Natural killer cell treated with Interleukin-12 subunit alpha and Interleukin-12 subunit beta and Interleukin-15 and Interleukin-18, amount 100 ng/mL, for 72 hours (primary cell): ENCODE measurements at regions not wholly inside any gene's neighbourhood (a gene's known extent, or its start where the extent isn't known, plus 50 kb on each side); places are given as distances from the start of the nearest gene placed in this dataset.

Source experiments
- ATAC-seq, 2 donors: fragments of 150-1000 bp; cut with Tn5 transposase in 1 of 2; sonication (Bioruptor Pico), chemical (Tn5 transposase) in 1 of 2; 2 replicates each; pipeline ENCODE4 v1.10.0; 2021
- DNase-seq: peaks from one replicate; pipeline ENCODE4 v3.0.0; 2022; ENCODE audit warnings: low spot score
- H3K27ac Mint-ChIP-seq, 2 donors: 1 replicate in 1 of 2; 2 replicates in 1 of 2; pipeline ENCODE4 v1.8.0; 2022; ENCODE audit warnings: mixed read lengths in 2 of 2, mild to moderate bottlenecking in 1 of 2, moderate library complexity in 1 of 2
- H3K27me3 Mint-ChIP-seq, 2 donors: 1 replicate in 1 of 2; 2 replicates in 1 of 2; pipeline ENCODE4 v1.8.0; 2022; ENCODE audit warnings: mixed read lengths in 2 of 2
- H3K36me3 Mint-ChIP-seq: one replicate; pipeline ENCODE4 v1.8.0; 2022; ENCODE audit warnings: mixed read lengths
- H3K4me1 Mint-ChIP-seq, 2 donors: 1 replicate in 1 of 2; 2 replicates in 1 of 2; pipeline ENCODE4 v1.8.0; 2022; ENCODE audit warnings: low read depth in 2 of 2, mixed read lengths in 2 of 2, mild to moderate bottlenecking in 1 of 2
- H3K4me3 Mint-ChIP-seq: one replicate; pipeline ENCODE4 v1.8.0; 2022; ENCODE audit warnings: mixed read lengths
- H3K9me3 Mint-ChIP-seq: 2 replicates; pipeline ENCODE4 v1.8.0; 2022; ENCODE audit warnings: mixed read lengths

- no peak for DNase-seq
- no peak for ATAC-seq
- H3K9me3 Mint-ChIP-seq, result peaks cover 8% of the 10 kb centered on the region
- no peak overlapping the region for H3K27ac Mint-ChIP-seq
- H3K27me3 Mint-ChIP-seq, result peaks cover 0 to 7% of the 10 kb centered on the region in 2 donors
- H3K36me3 Mint-ChIP-seq, result peaks cover 4% of the 10 kb centered on the region
- H3K4me3 Mint-ChIP-seq, result no peak overlapping the region
- H3K4me1 Mint-ChIP-seq, result no peaks in the 10 kb centered on the region
Observed at GRCh38 chr13:102993348-102993747, 72.9 kb downstream of the SLC10A2 start.

GRCh38 chr13:102984210-102984609 is 82.0 kb downstream of the SLC10A2 start:
- DNase-seq (no peak), ATAC-seq (no peak)
- Mint-ChIP-seq H3K27ac (no peak overlapping the region), H3K36me3 (peaks cover 8% of the 10 kb centered on the region), H3K27me3 (peaks cover 7 to 10% of the 10 kb centered on the region in 2 donors), H3K9me3 (peaks cover 13% of the 10 kb centered on the region), H3K4me3 (no peak overlapping the region), H3K4me1 (peaks cover 0 to 3% of the 10 kb centered on the region in 2 donors)

DNA sequence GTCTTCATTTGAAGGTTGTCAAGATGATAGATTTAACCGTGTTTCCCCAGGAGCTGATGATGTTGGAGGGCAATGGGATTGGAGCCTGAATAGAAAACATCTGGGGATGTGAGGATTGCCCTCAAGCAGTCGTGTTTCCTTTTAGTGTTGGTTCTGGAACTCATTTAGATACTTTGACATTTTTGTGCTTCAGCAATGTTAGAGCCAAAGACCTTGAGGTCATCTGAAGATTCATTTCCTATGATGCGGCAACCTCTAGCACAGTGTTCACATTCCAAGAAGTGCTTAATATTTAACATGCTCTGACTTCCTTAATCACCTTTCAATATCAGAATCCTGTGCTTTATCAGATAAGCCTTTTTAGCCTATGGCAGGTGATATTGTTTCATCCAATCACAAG is 82.7 kb downstream of the SLC10A2 start:
- peaks cover 10% of the 10 kb centered on the region for H3K9me3 Mint-ChIP-seq
- peaks cover 5% of the 10 kb centered on the region for H3K36me3 Mint-ChIP-seq
- peaks cover 0 to 3% of the 10 kb centered on the region in 2 donors for H3K4me1 Mint-ChIP-seq
- H3K4me3 Mint-ChIP-seq, result no peak overlapping the region
- no peak for DNase-seq
- no peak overlapping the region for H3K27ac Mint-ChIP-seq
- ATAC-seq, result no peak
- peaks cover 7 to 10% of the 10 kb centered on the region in 2 donors for H3K27me3 Mint-ChIP-seq

- Mint-ChIP-seq H3K4me3 (no peak overlapping the region), H3K36me3 (no peaks in the 10 kb centered on the region)
- no peak for ATAC-seq
Observed at GRCh38 chr13:102980331-102980982, 85.8 kb downstream of the SLC10A2 start.

GRCh38 chr13:102978168-102978567 is 88.0 kb downstream of the SLC10A2 start:
- Mint-ChIP-seq H3K27me3 (peaks cover 10 to 14% of the 10 kb centered on the region in 2 donors), H3K4me1 (peaks cover 0 to 3% of the 10 kb centered on the region in 2 donors), H3K4me3 (no peak overlapping the region)

More at GRCh38 chr13:102980331-102980982, 85.8 kb downstream of the SLC10A2 start:
- Mint-ChIP-seq H3K4me1 (peaks cover 0 to 3% of the 10 kb centered on the region in 2 donors), H3K9me3 (peaks cover 6% of the 10 kb centered on the region), H3K27ac (no peak overlapping the region), H3K27me3 (peaks cover 9 to 10% of the 10 kb centered on the region in 2 donors)
- no peak for DNase-seq

DNA sequence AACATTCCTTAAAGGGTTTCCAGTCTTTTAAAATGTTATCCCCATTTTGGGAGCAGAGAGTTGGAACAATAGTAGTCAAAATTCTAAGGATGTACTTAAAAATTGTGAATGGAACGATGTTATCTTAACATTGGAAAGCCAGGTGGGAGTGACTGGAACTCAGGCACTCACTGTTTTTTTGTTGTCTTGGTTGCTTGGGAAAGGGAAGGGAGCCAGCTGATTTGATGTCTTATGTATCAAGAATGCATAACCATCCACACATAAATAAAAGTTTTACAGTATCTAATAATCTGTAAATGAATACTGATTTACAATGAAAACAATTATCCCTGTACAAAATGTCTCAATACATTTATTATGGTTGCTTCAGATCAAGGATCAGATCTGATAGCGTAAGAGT is 88.7 kb downstream of the SLC10A2 start:
- ATAC-seq, result no peak
- DNase-seq, result no peak
- Mint-ChIP-seq H3K36me3 (no peaks in the 10 kb centered on the region), H3K27ac (no peak overlapping the region), H3K4me1 (peaks cover 0 to 3% of the 10 kb centered on the region in 2 donors), H3K27me3 (peaks cover 8 to 14% of the 10 kb centered on the region in 2 donors), H3K9me3 (peaks cover 1% of the 10 kb centered on the region), H3K4me3 (no peak overlapping the region)

More at GRCh38 chr13:102978168-102978567, 88.0 kb downstream of the SLC10A2 start:
- Mint-ChIP-seq H3K36me3 (no peaks in the 10 kb centered on the region), H3K27ac (no peak overlapping the region), H3K9me3 (peaks cover 6% of the 10 kb centered on the region)
- DNase-seq (no peak), ATAC-seq (no peak)

DNA sequence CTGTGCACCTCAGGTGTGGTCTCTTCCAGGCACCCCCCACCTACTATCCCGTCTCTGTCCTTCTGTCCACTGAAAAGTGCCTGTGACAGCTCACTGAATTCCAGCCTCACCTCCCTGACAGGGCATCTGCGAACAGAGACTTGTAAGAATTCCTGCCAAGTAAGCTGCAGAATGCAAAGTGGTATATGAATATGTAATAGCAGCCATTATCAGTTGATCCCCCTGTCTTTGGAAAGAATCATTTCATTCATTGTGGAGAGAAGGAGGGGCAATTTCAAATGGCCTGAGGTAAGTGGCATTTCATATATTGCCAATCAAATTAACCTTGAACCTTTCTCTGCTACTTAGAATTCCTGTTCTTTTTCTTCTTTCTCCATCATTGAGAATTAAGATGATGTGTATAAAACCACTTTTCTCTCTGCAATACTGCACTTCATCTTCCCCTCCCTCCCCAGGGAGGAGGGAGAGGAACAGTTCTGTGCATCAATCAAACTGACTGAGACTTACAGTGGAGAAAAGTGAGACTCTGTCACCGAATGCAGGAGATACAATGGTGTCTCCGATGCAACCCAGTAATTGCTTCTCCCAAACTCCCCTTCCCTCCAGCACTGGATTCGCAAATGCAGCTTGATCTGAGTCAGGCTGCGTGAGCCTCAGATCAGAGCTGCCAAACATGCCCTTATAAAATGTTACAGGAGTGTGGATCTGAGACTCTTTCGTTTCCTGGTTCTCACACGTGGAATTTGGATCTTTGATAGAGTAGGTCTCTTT is 91.7 kb downstream of the SLC10A2 start:
- Mint-ChIP-seq H3K9me3 (no peaks in the 10 kb centered on the region), H3K36me3 (no peaks in the 10 kb centered on the region), H3K4me3 (no peak overlapping the region), H3K4me1 (no peaks in the 10 kb centered on the region), H3K27ac (no peak overlapping the region), H3K27me3 (peaks cover 2 to 8% of the 10 kb centered on the region in 2 donors)
- DNase-seq (no peak), ATAC-seq (no peak)

GRCh38 chr13:102972191-102972590 is 94.0 kb downstream of the SLC10A2 start:
- Mint-ChIP-seq H3K36me3 (no peaks in the 10 kb centered on the region), H3K27ac (no peak overlapping the region), H3K4me1 (no peaks in the 10 kb centered on the region), H3K4me3 (no peak overlapping the region), H3K27me3 (peaks cover 0 to 7% of the 10 kb centered on the region in 2 donors), H3K9me3 (no peaks in the 10 kb centered on the region)
- ATAC-seq, result no peak
- DNase-seq, result no peak

DNA sequence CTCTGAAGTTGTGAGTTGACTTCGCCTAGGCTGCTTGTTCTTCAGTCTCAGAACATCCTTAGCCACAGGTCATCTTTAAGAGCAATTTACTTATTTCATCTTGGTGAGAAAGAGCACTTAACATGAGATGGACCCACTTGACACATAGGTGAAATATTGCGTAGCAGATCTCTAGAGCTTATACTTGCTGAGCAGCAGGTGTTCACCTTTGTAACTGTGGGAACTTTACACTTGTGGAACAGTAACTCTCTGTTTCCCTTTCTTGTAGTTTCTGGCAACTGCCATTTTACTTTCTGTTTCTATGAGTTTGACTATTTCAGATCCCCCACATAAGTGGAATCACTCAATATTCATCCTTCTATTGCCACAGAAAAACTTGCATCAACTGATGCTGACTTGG is 95.7 kb downstream of the SLC10A2 start:
- H3K9me3 Mint-ChIP-seq, result no peaks in the 10 kb centered on the region
- DNase-seq (no peak), ATAC-seq (no peak)
- H3K4me3 Mint-ChIP-seq, result no peak overlapping the region
- no peaks in the 10 kb centered on the region for H3K4me1 Mint-ChIP-seq
- H3K36me3 Mint-ChIP-seq, result no peaks in the 10 kb centered on the region
- H3K27me3 Mint-ChIP-seq, result peaks cover 0 to 6% of the 10 kb centered on the region in 2 donors
- no peak overlapping the region for H3K27ac Mint-ChIP-seq

DNA sequence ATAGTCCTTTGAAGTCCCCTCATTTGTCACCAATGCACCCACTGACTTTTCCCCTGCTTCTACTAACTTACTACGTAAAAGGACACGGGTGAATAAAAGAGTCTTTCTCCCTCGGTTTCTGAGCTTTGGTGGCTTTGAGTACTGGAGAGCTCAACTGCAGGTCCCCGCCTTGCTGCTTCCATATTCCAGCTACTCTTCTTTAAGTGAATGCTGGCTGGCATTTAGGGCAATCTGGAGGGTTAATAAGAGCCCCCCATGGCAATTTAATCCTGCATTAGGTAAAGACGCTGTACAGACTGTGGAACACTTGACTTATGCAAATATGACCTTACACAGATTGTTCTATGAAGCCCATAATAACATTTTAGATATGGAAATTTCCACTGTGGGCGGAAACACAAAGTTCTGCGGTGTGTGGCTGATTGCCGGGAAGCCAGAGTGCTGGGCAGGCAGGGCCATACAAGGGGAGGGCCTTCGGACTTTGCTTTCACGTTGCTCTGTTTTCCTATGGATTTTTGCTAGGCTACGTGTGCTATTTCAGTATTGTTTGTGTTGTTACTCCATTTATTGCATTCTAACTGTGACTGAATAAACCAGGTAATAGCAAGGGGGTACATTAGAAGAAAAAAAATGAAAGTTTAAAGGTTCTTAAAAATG is 97.5 kb downstream of the SLC10A2 start:
- DNase-seq (no peak), ATAC-seq (no peak)
- H3K4me3 Mint-ChIP-seq, result no peak overlapping the region
- H3K27me3 Mint-ChIP-seq, result peaks cover 0 to 4% of the 10 kb centered on the region in 2 donors
- no peaks in the 10 kb centered on the region for H3K9me3 Mint-ChIP-seq
- no peak overlapping the region for H3K27ac Mint-ChIP-seq
- no peaks in the 10 kb centered on the region for H3K36me3 Mint-ChIP-seq
- no peaks in the 10 kb centered on the region for H3K4me1 Mint-ChIP-seq

- ATAC-seq, result no peak
- Mint-ChIP-seq H3K4me3 (no peak overlapping the region), H3K4me1 (no peaks in the 10 kb centered on the region), H3K36me3 (no peaks in the 10 kb centered on the region), H3K9me3 (no peaks in the 10 kb centered on the region), H3K27me3 (peaks cover 4 to 14% of the 10 kb centered on the region in 2 donors), H3K27ac (no peak overlapping the region)
- DNase-seq, result no peak
Observed at GRCh38 chr13:102965802-102966201, 100.4 kb downstream of the SLC10A2 start.

DNA sequence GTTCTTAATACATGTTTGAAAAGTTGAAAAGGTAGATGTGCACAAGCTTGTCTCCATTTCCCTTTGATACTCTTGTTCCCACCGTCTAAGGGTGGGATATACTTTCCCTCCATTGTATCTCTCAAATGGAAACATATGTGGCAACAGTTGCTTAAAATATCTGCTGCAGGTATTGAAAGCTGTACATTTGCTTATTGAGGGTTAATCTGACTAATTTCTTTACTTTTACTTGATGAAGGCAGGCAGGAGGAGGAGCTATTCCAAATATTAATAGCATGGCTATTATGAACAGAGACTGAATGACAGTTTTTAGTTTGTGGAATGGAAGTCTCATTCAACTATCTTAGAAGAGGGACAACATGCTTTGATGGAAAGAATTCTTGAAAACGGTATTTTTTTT is 103.8 kb downstream of the SLC10A2 start:
- no peak overlapping the region for H3K4me3 Mint-ChIP-seq
- peaks cover 5 to 22% of the 10 kb centered on the region in 2 donors for H3K27me3 Mint-ChIP-seq
- DNase-seq, result no peak
- no peaks in the 10 kb centered on the region for H3K36me3 Mint-ChIP-seq
- H3K4me1 Mint-ChIP-seq, result no peaks in the 10 kb centered on the region
- no peaks in the 10 kb centered on the region for H3K9me3 Mint-ChIP-seq
- H3K27ac Mint-ChIP-seq, result no peak overlapping the region
- no peak for ATAC-seq

GRCh38 chr13:102960959-102961358 is 105.3 kb downstream of the SLC10A2 start:
- Mint-ChIP-seq H3K9me3 (no peaks in the 10 kb centered on the region), H3K4me3 (no peak overlapping the region), H3K27me3 (peaks cover 5 to 22% of the 10 kb centered on the region in 2 donors), H3K36me3 (no peaks in the 10 kb centered on the region), H3K4me1 (no peaks in the 10 kb centered on the region), H3K27ac (no peak overlapping the region)
- no peak for ATAC-seq
- no peak for DNase-seq

DNA sequence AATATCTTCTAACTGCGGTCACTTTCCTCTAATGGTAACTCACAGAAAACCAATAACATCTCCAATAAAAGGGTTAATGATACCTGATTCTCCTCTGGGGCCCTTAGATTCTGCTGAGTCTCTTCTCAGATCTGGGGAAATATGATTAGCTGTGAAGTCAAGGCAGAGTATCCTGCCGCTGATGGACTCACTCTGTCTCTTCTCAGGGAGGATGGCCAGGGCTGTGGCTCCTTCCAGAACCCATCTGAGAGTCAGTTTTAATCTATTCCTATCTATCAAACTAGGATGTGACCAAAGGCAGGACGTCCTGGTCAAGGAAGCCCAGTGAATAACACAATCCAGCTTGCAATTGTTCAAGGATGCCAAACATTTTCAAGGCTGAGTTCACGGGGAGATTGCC is 109.8 kb downstream of the SLC10A2 start:
- no peak overlapping the region for H3K4me3 Mint-ChIP-seq
- no peaks in the 10 kb centered on the region for H3K4me1 Mint-ChIP-seq
- no peak for DNase-seq
- no peaks in the 10 kb centered on the region for H3K9me3 Mint-ChIP-seq
- peaks cover 2 to 28% of the 10 kb centered on the region in 2 donors for H3K27me3 Mint-ChIP-seq
- no peak overlapping the region for H3K27ac Mint-ChIP-seq
- no peaks in the 10 kb centered on the region for H3K36me3 Mint-ChIP-seq
- no peak for ATAC-seq
